ENCODE measurements at regions not wholly inside any gene's neighbourhood (a gene's known extent, or its start where the extent isn't known, plus 50 kb on each side); places are given as distances from the start of the nearest gene placed in this dataset.

DNA sequence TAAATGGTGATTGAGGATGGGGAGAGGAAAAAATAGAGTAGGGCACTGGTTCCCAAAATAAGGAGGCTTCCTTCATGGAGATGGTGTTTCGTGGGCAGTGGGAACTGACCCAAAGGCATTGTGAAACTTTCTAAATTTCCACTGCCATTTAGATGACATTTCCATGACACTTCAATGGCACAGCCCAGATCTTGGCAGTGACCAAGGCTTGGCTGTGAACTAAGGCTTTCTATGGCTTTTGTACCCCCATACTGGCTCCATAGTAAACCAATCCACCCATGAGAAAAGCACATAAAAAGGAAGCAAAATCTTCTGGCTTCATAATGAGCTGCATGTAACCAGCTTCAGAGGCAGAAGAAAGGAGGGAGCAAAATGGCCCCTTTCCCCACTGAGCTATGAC is 321.0 kb upstream of the TLE4 start:
- no peak for DNase-seq

DNA sequence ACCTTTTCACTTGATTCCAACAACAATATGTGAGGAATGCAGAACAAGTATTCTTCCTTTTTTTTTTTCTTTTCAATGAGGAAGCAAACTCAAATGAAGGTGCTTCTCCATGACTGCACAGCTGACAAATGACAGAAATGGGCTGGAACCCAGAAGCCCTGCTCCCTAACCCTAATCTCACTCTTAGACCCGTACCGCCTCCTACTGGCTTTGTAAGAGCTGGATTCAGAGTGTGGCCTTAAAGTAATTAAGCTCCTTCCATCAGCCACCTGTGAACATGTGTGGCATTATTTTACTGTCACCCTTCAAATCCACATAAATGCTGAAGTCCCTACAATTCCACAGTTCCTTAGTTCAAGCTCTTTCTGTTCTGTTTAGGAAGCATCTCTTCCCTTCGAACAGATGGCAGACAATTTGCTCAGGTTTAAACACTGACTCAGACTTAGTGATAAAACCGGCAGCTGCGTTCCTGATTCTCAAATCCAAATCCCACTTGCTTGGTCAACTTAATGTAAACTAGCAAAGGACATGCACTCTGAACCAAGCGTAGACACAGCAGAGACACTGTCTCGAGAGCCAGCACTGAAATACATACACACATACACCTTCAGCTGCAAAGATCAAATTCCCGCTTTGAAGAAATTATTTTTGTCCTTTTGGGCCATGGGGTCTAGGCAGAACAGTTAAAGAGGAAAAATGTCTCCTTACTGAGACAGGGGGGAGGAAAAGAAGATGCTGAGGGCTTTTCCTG is 316.7 kb upstream of the TLE4 start:
- no peak for DNase-seq

GRCh38 chr9:79255651-79256260 is 316.0 kb upstream of the TLE4 start:
- no peak for DNase-seq

DNA sequence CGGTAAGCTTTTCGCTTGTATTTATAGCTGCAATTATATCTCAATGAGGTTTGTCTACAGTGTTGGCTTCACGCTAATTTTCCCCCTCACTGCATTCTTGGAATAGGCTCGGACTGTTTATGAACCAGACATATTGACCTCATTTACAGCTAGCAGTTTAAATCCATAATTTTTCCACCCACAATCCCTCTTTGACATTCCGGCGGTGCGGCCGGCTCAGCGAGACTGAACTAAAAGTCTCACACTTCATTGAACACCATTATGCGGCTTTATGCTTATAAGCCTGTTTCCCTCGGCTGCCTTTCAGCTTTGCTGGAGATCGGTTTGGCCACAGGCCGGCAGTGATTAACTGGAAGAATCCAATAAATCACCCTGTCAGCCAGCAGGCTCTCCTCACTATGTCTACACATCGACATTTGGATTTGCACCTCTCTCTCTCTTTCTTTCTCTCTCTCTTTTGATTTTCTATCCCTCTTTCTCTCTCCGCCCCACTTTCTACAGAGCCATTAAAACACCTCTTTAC is 315.0 kb upstream of the TLE4 start:
- DNase-seq: no peak

DNA sequence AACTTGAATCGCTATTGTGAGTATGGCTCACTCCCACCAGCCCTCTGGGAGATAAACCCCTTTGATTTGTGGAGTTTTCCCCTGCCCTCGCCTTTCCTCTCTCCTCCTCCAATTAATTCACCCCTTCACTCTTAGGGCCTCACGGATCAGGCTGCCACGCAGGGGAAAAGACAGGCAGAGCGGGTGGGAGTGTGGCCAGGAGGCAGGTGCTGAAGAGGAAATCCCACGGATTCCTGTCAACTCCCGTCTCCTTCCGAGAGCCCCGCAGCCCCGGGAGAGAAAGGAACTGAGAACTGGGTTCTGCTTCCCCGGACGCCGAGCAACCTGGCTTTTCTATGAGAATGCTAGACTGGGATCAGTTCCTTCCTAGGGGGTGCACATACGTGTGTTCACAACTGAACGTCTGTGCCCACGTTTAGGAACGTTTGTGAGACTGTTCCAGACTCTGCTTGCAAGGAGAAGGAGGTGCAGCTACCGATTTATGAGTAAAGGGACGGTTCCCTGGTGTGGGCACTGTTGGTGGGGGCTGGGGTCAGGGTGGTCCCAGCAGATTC is 314.5 kb upstream of the TLE4 start:
- DNase-seq: no peak

DNA sequence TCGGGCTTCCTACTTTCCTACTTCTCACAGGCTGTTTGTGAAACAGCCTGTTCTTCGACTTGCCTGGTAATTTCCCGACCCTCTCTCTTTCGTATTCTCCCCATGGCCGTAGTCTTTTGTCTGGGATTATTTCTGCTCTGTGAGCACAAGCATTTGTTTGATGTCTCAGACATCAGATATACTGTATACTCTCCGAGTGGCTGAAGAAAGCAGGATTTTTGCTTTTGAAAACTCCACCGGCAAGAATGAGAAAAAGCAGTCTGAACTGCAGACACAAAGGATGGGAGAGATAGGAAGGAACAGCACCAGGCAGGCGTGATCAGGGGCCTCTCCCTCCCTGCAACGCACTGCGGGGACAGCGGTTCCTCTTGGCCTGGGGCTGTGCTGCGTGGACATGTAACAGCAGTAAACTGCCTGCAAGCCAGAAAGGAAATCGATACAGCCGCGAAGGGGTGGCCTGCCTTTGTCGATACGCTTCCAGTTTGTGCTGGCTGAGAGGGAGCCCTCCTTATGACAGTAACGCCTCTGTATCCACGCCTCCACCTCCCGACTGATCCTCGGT is 313.9 kb upstream of the TLE4 start:
- no peak for DNase-seq

- no peak for DNase-seq
These were observed 311.9 kb upstream of the TLE4 start for GRCh38 chr9:79259858-79260257.

DNA sequence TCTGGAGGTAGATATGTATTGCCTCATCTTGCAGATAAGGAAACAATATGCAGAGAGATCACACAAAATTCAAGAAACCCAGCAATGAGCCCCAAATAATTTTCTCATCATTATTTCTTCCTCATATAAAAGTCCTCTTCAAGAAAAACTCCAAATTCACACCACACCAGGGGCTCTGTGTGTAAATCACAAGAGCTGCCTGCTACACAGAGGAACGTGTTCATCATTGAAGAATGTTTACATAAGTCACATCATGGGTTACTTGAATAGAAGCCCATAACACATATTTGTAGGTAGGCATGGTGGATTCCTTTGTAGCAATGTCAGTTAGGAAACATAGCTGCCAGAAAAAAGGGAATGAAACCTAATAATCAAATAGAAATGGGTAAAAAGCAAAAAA is 308.1 kb upstream of the TLE4 start:
- DNase-seq: no peak

GRCh38 chr9:79264041-79264440 is 307.7 kb upstream of the TLE4 start:
- no peak for DNase-seq

GRCh38 chr9:79264511-79265355 is 307.0 kb upstream of the TLE4 start:
- DNase-seq: no peak

- no peak for DNase-seq
These were observed 304.8 kb upstream of the TLE4 start for GRCh38 chr9:79266986-79267385.

DNA sequence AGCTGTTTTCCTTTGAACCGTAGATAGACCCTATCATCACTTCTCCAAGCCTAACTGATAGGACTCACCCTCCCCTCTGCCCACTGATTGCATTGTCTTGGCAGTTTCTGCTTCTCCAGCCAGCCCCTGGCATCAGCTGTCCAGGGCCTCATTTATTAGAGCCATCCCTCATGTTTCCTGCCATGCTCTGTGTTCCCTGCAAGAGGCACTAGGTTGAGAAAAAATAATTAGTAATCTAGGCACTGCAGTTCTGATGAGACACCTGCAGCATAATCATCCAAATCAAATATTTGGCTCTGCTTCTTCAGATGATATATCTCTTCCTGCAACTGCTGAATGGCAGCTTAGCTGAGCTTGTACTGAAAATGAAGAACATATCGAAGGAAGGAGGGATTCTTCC is 303.0 kb upstream of the TLE4 start:
- DNase-seq: no peak

GRCh38 chr9:79273311-79273710 is 298.5 kb upstream of the TLE4 start:
- no peak for DNase-seq

- DNase-seq: no peak
These were observed 292.4 kb upstream of the TLE4 start for GRCh38 chr9:79279356-79279755.

DNA sequence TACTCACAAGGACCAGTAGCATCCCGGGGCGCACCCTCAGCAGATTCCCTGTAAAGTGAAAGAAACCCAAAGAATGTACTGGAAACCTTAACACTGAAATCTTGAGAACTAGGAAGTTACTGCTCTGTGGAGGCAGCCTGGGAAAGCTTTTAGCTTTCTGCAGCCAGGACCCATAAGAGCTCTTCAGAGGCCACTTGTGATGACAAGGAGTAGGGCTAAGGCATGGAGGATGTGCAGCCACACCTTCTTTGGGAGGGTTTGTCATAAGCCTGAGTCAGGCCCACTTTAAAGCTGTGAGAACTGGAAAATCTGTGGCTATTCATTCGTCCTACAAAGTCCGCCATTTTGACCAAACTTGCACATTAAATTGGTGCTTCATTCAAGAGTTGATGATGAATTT is 291.1 kb upstream of the TLE4 start:
- DNase-seq: no peak

GRCh38 chr9:79284081-79284480 is 287.7 kb upstream of the TLE4 start:
- DNase-seq: no peak

DNA sequence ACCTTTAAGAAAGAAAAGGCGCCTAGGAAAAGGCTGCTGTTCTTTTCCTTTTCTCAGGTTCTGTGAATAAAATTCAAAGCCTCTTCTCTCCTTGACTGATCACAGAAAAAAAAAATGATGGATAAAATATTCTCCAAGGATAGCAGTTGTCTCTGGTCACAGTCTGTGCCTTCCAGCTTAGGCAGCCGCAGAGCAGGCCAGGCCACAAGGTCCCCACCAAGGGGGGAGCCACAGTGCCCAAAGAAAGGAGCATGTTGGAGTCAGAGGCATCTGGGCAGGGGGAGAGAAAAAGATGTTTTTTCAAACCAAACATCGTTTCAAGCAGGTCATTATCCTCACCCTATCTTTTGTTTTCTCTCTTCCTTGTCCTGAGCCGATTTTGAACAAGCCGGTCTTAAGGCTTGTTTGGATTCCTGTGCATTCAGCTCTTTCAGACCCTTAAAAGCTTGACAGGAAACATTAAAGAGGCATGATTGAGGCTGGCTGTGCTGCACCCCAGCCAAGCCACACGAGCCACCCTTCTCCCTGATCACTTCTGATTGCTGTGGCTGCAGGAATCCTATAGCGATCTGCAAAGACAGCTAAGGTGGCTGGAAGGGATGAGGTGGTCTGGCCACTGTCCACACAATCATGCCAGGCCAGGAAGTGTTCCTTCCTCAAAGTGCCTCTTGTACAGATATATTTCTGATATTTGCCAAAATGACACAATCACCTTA is 284.6 kb upstream of the TLE4 start:
- DNase-seq: no peak

GRCh38 chr9:79287708-79288290 is 284.0 kb upstream of the TLE4 start:
- DNase-seq: no peak

GRCh38 chr9:79289856-79290255 is 281.9 kb upstream of the TLE4 start:
- no peak for DNase-seq

DNA sequence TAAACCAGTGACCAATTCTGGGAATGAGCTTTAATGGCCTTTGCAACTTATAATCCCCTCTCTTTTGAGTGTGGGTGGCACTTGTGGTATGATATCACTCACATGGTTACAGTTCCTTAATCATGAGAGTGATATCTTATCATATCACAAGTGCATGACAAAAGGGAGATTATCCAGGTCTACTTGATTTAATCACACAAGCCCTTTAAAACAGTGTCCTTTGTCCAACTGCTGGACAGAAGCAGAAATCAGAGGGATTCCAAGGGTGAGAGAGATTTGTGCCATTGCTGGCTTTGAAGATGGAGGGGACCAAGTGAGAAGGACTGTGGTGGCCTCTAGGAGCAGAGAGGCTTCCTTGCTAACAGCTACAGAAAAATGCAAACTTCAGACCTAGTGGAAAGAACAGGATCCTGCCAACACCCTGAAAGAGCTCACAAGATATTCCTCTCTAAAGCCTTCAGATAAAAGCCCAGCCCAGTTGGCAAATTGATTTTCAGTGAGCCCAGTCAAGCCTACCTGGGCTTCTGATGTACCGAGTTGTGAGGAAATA is 279.0 kb upstream of the TLE4 start:
- no peak for DNase-seq

- DNase-seq: no peak
These were observed 271.7 kb upstream of the TLE4 start for GRCh38 chr9:79300068-79300467.

DNA sequence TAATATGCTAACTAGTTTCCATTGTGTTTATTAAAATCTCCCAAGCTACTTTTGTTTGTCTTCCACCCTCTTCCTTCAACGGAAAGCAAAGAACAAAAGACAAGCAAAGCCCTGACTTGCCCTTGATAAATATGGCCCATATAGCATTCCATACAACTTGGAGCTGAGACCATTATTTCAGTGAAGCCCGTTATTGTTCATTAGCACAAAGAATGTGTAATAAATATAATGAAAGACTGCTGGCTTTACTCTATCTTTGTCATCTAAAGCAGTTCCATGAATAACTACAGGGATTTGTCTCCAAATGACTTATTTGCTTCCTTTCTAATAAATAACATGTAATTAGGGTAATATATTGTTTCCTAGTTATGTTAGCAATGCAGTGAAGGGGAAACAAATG is 270.7 kb upstream of the TLE4 start:
- no peak for DNase-seq

Measured in activated CD8-positive, alpha-beta memory T cell treated with anti-CD3 and anti-CD28 coated beads for 24 hours (primary cell).